Nucleus accumbens (tissue), 56 donors: ENCODE measurements at regions not wholly inside any gene's neighbourhood (a gene's known extent, or its start where the extent isn't known, plus 50 kb on each side); places are given as distances from the start of the nearest gene placed in this dataset.
A peak's percentile ranks its signal among the peaks of the same experiment; 100 is the strongest.
"Not testable (repeated sequence)": the region's sequence is repeated elsewhere in the genome, so short reads cannot be mapped to it uniquely, and the experiment has no call there.

ENCODE experiments used
- DNase-seq, 56 donors: peaks; one replicate each; lab custom pipeline; 2025; lab: John Stamatoyannopoulos, UW

GRCh38 chr5:68028131-68028727 lies 187.3 kb upstream of the PIK3R1 start:
- peak in 1 of 56 donors; percentile 8 for DNase-seq

GRCh38 chr5:68027519-68027918 lies 188.0 kb upstream of the PIK3R1 start:
- DNase-seq, result no peak

GRCh38 chr5:68026092-68026885 lies 189.3 kb upstream of the PIK3R1 start:
- DNase-seq, result no peak

- DNase-seq, result no peak
Measured at GRCh38 chr5:68024426-68024825, 191.1 kb upstream of the PIK3R1 start.

GRCh38 chr5:68021916-68022315 lies 193.6 kb upstream of the PIK3R1 start:
- DNase-seq, result no peak

GRCh38 chr5:68021227-68021626 lies 194.3 kb upstream of the PIK3R1 start:
- DNase-seq, result no peak

- not testable (repeated sequence) for DNase-seq
Measured at GRCh38 chr5:68020461-68020969, 195.0 kb upstream of the PIK3R1 start.

GRCh38 chr5:68015381-68016302 lies 199.9 kb upstream of the PIK3R1 start:
- peak in 9 of 56 donors; percentile 6 to 32 (median 12) for DNase-seq

GRCh38 chr5:68012831-68013230 lies 202.7 kb upstream of the PIK3R1 start:
- no peak for DNase-seq

- DNase-seq, result no peak
Measured at GRCh38 chr5:68012429-68012828, 203.1 kb upstream of the PIK3R1 start.

- no peak for DNase-seq
Measured at GRCh38 chr5:68011801-68012200, 203.8 kb upstream of the PIK3R1 start.

GRCh38 chr5:68011259-68011760 lies 204.2 kb upstream of the PIK3R1 start:
- no peak for DNase-seq

- no peak for DNase-seq
Measured at GRCh38 chr5:68010740-68011139, 204.8 kb upstream of the PIK3R1 start.

- peak in 1 of 56 donors; percentile 2 for DNase-seq
Measured at GRCh38 chr5:68007451-68007850, 208.1 kb upstream of the PIK3R1 start.

- DNase-seq, result no peak
Measured at GRCh38 chr5:68002836-68003235, 212.7 kb upstream of the PIK3R1 start.

GRCh38 chr5:68000805-68001204 lies 214.8 kb upstream of the PIK3R1 start:
- no peak for DNase-seq

- DNase-seq, result no peak
Measured at GRCh38 chr5:67999391-67999790, 216.2 kb upstream of the PIK3R1 start.

- peak in 4 of 56 donors; percentile 1 to 14 (median 12) for DNase-seq
Measured at GRCh38 chr5:67998709-67999261, 216.8 kb upstream of the PIK3R1 start.

GRCh38 chr5:67997892-67998457 lies 217.6 kb upstream of the PIK3R1 start:
- no peak for DNase-seq

GRCh38 chr5:67997148-67997547 lies 218.4 kb upstream of the PIK3R1 start:
- no peak for DNase-seq
